Memory B cell (primary cell): ENCODE measurements at regions not wholly inside any gene's neighbourhood (a gene's known extent, or its start where the extent isn't known, plus 50 kb on each side); places are given as distances from the start of the nearest gene placed in this dataset.

Experiments
- ATAC-seq: fragments of 150-1000 bp; cut with Tn5 transposase; 2 replicates; pipeline ENCODE4 v1.10.0; 2021; ENCODE audit warnings: low read depth, mild to moderate bottlenecking, moderate library complexity
- DNase-seq, 2 donors: peaks; one replicate each; pipeline ENCODE4 v3.0.0; 2022; ENCODE audit warnings: low spot score in 2 of 2
- H3K27ac Mint-ChIP-seq: one replicate; pipeline ENCODE4 v1.8.0; 2022; ENCODE audit warnings: mild to moderate bottlenecking, moderate library complexity, mixed read lengths
- H3K27me3 Mint-ChIP-seq: one replicate; pipeline ENCODE4 v1.8.0; 2022; ENCODE audit warnings: mixed read lengths
- H3K36me3 Mint-ChIP-seq: one replicate; pipeline ENCODE4 v1.8.0; 2022; ENCODE audit warnings: mild to moderate bottlenecking, mixed read lengths
- H3K4me1 Mint-ChIP-seq: one replicate; pipeline ENCODE4 v1.8.0; 2022; ENCODE audit warnings: mixed read lengths
- H3K4me3 Mint-ChIP-seq: one replicate; pipeline ENCODE4 v1.8.0; 2022; ENCODE audit warnings: mild to moderate bottlenecking, moderate library complexity, mixed read lengths
- H3K9me3 Mint-ChIP-seq: one replicate; pipeline ENCODE4 v1.8.0; 2022; ENCODE audit warnings: mixed read lengths

- ATAC-seq (no peak), DNase-seq (no peak)
- H3K4me1 Mint-ChIP-seq = no peaks in the 10 kb centered on the region
- H3K9me3 Mint-ChIP-seq = peaks cover 3% of the 10 kb centered on the region
- H3K4me3 Mint-ChIP-seq = no peak overlapping the region
- H3K36me3 Mint-ChIP-seq = no peaks in the 10 kb centered on the region
- H3K27ac Mint-ChIP-seq = no peak overlapping the region
- no peaks in the 10 kb centered on the region for H3K27me3 Mint-ChIP-seq
Measured at GRCh38 chr12:126537961-126538530, 1472.8 kb downstream of the AACS start.

- ATAC-seq (no peak), DNase-seq (no peak)
- Mint-ChIP-seq H3K9me3 (peaks cover 3% of the 10 kb centered on the region), H3K27me3 (no peaks in the 10 kb centered on the region), H3K27ac (no peak overlapping the region), H3K36me3 (no peaks in the 10 kb centered on the region), H3K4me3 (no peak overlapping the region), H3K4me1 (no peaks in the 10 kb centered on the region)
Measured at GRCh38 chr12:126538888-126539287, 1473.7 kb downstream of the AACS start.

GRCh38 chr12:126545411-126545810, 1480.2 kb downstream of the AACS start:
- no peak overlapping the region for H3K4me3 Mint-ChIP-seq
- no peaks in the 10 kb centered on the region for H3K27me3 Mint-ChIP-seq
- no peaks in the 10 kb centered on the region for H3K4me1 Mint-ChIP-seq
- ATAC-seq (no peak), DNase-seq (no peak)
- no peak overlapping the region for H3K27ac Mint-ChIP-seq
- H3K9me3 Mint-ChIP-seq = peaks cover 4% of the 10 kb centered on the region
- no peaks in the 10 kb centered on the region for H3K36me3 Mint-ChIP-seq

- H3K4me1 Mint-ChIP-seq = no peaks in the 10 kb centered on the region
- no peak overlapping the region for H3K4me3 Mint-ChIP-seq
- ATAC-seq = no peak
- no peak for DNase-seq
- peaks cover 4% of the 10 kb centered on the region for H3K9me3 Mint-ChIP-seq
- H3K36me3 Mint-ChIP-seq = no peaks in the 10 kb centered on the region
- H3K27ac Mint-ChIP-seq = no peak overlapping the region
- no peaks in the 10 kb centered on the region for H3K27me3 Mint-ChIP-seq
Measured at GRCh38 chr12:126547905-126548304, 1482.7 kb downstream of the AACS start.

GRCh38 chr12:126551869-126552268, 1486.6 kb downstream of the AACS start:
- no peak overlapping the region for H3K4me3 Mint-ChIP-seq
- no peaks in the 10 kb centered on the region for H3K36me3 Mint-ChIP-seq
- no peaks in the 10 kb centered on the region for H3K27me3 Mint-ChIP-seq
- no peaks in the 10 kb centered on the region for H3K9me3 Mint-ChIP-seq
- no peak overlapping the region for H3K27ac Mint-ChIP-seq
- no peak for DNase-seq
- H3K4me1 Mint-ChIP-seq = no peaks in the 10 kb centered on the region
- no peak for ATAC-seq

- no peaks in the 10 kb centered on the region for H3K27me3 Mint-ChIP-seq
- DNase-seq (no peak), ATAC-seq (no peak)
- no peak overlapping the region for H3K27ac Mint-ChIP-seq
- H3K4me1 Mint-ChIP-seq = no peaks in the 10 kb centered on the region
- no peak overlapping the region for H3K4me3 Mint-ChIP-seq
- H3K9me3 Mint-ChIP-seq = no peaks in the 10 kb centered on the region
- H3K36me3 Mint-ChIP-seq = no peaks in the 10 kb centered on the region
Measured at GRCh38 chr12:126554625-126555024, 1489.4 kb downstream of the AACS start.

- peaks cover 1% of the 10 kb centered on the region for H3K27me3 Mint-ChIP-seq
- H3K4me1 Mint-ChIP-seq = no peaks in the 10 kb centered on the region
- H3K9me3 Mint-ChIP-seq = peaks cover 1% of the 10 kb centered on the region
- DNase-seq = no peak
- no peaks in the 10 kb centered on the region for H3K36me3 Mint-ChIP-seq
- ATAC-seq = no peak
- no peak overlapping the region for H3K4me3 Mint-ChIP-seq
- H3K27ac Mint-ChIP-seq = no peak overlapping the region
Measured at GRCh38 chr12:126557659-126558058, 1492.4 kb downstream of the AACS start.

GRCh38 chr12:126558219-126558618, 1493.0 kb downstream of the AACS start:
- no peak for DNase-seq
- no peaks in the 10 kb centered on the region for H3K4me1 Mint-ChIP-seq
- no peak overlapping the region for H3K27ac Mint-ChIP-seq

GRCh38 chr12:126558810-126559209, 1493.6 kb downstream of the AACS start:
- Mint-ChIP-seq H3K36me3 (no peaks in the 10 kb centered on the region), H3K4me3 (no peak overlapping the region), H3K4me1 (no peaks in the 10 kb centered on the region), H3K27ac (no peak overlapping the region), H3K27me3 (peaks cover 1% of the 10 kb centered on the region), H3K9me3 (peaks cover 1% of the 10 kb centered on the region)
- DNase-seq (no peak), ATAC-seq (no peak)

More at GRCh38 chr12:126558219-126558618, 1493.0 kb downstream of the AACS start:
- Mint-ChIP-seq H3K27me3 (peaks cover 1% of the 10 kb centered on the region), H3K4me3 (no peak overlapping the region), H3K9me3 (peaks cover 1% of the 10 kb centered on the region), H3K36me3 (no peaks in the 10 kb centered on the region)
- ATAC-seq = no peak

GRCh38 chr12:126567016-126567415, 1501.8 kb downstream of the AACS start:
- peaks cover 1% of the 10 kb centered on the region for H3K9me3 Mint-ChIP-seq

GRCh38 chr12:126569706-126570105, 1504.5 kb downstream of the AACS start:
- Mint-ChIP-seq H3K4me3 (no peak overlapping the region), H3K9me3 (peaks cover 1% of the 10 kb centered on the region), H3K27ac (no peak overlapping the region), H3K27me3 (no peaks in the 10 kb centered on the region), H3K4me1 (no peaks in the 10 kb centered on the region), H3K36me3 (no peaks in the 10 kb centered on the region)
- ATAC-seq (no peak), DNase-seq (no peak)

More at GRCh38 chr12:126567016-126567415, 1501.8 kb downstream of the AACS start:
- DNase-seq (no peak), ATAC-seq (no peak)
- Mint-ChIP-seq H3K36me3 (no peaks in the 10 kb centered on the region), H3K4me1 (no peaks in the 10 kb centered on the region), H3K27ac (no peak overlapping the region), H3K27me3 (no peaks in the 10 kb centered on the region), H3K4me3 (no peak overlapping the region)

GRCh38 chr12:126570566-126570965, 1505.3 kb downstream of the AACS start:
- H3K36me3 Mint-ChIP-seq = no peaks in the 10 kb centered on the region
- H3K4me3 Mint-ChIP-seq = no peak overlapping the region

GRCh38 chr12:126572170-126572569, 1506.9 kb downstream of the AACS start:
- Mint-ChIP-seq H3K4me1 (no peaks in the 10 kb centered on the region), H3K9me3 (no peaks in the 10 kb centered on the region), H3K4me3 (no peak overlapping the region), H3K27me3 (peaks cover 4% of the 10 kb centered on the region), H3K36me3 (no peaks in the 10 kb centered on the region), H3K27ac (no peak overlapping the region)
- no peak for ATAC-seq
- no peak for DNase-seq

More at GRCh38 chr12:126570566-126570965, 1505.3 kb downstream of the AACS start:
- ATAC-seq (no peak), DNase-seq (no peak)
- Mint-ChIP-seq H3K9me3 (peaks cover 1% of the 10 kb centered on the region), H3K4me1 (no peaks in the 10 kb centered on the region), H3K27ac (no peak overlapping the region), H3K27me3 (no peaks in the 10 kb centered on the region)

GRCh38 chr12:126581655-126582054, 1516.4 kb downstream of the AACS start:
- Mint-ChIP-seq H3K4me1 (no peaks in the 10 kb centered on the region), H3K9me3 (no peaks in the 10 kb centered on the region), H3K27ac (no peak overlapping the region), H3K36me3 (no peaks in the 10 kb centered on the region), H3K4me3 (no peak overlapping the region), H3K27me3 (peaks cover 2% of the 10 kb centered on the region)
- DNase-seq = no peak
- ATAC-seq = no peak

GRCh38 chr12:126582231-126582630, 1517.0 kb downstream of the AACS start:
- H3K27me3 Mint-ChIP-seq = no peaks in the 10 kb centered on the region
- ATAC-seq = no peak
- no peak overlapping the region for H3K4me3 Mint-ChIP-seq
- H3K27ac Mint-ChIP-seq = no peak overlapping the region
- H3K4me1 Mint-ChIP-seq = no peaks in the 10 kb centered on the region
- H3K9me3 Mint-ChIP-seq = peaks cover 1% of the 10 kb centered on the region
- DNase-seq = no peak
- H3K36me3 Mint-ChIP-seq = no peaks in the 10 kb centered on the region
